ENCODE measurements at regions not wholly inside any gene's neighbourhood (a gene's known extent, or its start where the extent isn't known, plus 50 kb on each side); places are given as distances from the start of the nearest gene placed in this dataset.

DNA sequence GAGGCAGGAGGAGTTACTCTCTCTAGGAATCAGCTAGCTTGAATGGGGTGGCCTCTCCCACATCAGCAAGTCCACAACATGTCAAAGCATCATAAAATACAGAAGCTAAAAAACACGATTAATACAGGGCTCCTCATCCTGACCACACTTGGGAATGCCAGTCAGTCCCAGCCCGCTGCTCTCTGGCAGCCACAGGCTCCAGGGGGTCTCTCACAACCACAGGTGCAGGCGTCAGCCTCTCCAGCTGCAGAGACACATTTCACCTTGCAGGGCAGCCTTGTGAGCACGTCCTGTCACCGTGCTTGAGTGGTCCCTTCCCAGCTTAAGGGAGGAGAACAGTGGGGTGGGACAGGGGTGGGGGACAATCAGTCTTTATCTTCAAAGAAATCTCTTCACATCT, 137.4 kb upstream of the SH3BP4 start (continued):
- TF ChIP-seq, protein P1, sequence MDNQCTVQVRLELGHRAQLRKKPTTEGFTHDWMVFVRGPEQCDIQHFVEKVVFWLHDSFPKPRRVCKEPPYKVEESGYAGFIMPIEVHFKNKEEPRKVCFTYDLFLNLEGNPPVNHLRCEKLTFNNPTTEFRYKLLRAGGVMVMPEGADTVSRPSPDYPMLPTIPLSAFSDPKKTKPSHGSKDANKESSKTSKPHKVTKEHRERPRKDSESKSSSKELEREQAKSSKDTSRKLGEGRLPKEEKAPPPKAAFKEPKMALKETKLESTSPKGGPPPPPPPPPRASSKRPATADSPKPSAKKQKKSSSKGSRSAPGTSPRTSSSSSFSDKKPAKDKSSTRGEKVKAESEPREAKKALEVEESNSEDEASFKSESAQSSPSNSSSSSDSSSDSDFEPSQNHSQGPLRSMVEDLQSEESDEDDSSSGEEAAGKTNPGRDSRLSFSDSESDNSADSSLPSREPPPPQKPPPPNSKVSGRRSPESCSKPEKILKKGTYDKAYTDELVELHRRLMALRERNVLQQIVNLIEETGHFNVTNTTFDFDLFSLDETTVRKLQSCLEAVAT (IDR thresholded peaks at IDR 0.05), result no peak
- TF ChIP-seq SRF (IDR thresholded peaks at IDR 0.05; ENCODE audit: low read depth in 2 of 2, low read length in 2 of 2) (no peak), HDGF (IDR thresholded peaks at IDR 0.05) (no peak)

- Histone ChIP-seq H3K4me3 (no peak overlapping the region), H3K36me3 (ENCODE audit: control insufficient read depth in 2 of 2, insufficient read depth in 2 of 2, low read length in 1 of 2) (no peaks in the 10 kb centered on the region), H3K4me1 (ENCODE audit: control insufficient read depth, insufficient read depth, low read length) (no peaks in the 10 kb centered on the region), H3K79me2 (ENCODE audit: control insufficient read depth, insufficient read depth, low read length) (no peaks in the 10 kb centered on the region), H3K9ac (ENCODE audit: control insufficient read depth, insufficient read depth, low read length) (no peak overlapping the region), H3K4me2 (ENCODE audit: control insufficient read depth, insufficient read depth) (no peak overlapping the region), H3K27me3 (replicated peaks in 1 of 2; ENCODE audit: control insufficient read depth in 2 of 2, insufficient read depth in 2 of 2, low read length in 1 of 2) (no peaks in the 10 kb centered on the region), H3K9me3 (replicated peaks; ENCODE audit: control insufficient read depth, insufficient read depth, low read length) (no peaks in the 10 kb centered on the region), H3K27ac (ENCODE audit: control insufficient read depth, insufficient read depth) (no peak overlapping the region), H2AFZ (ENCODE audit: control insufficient read depth, low read depth, low read length) (no peak overlapping the region), H4K20me1 (ENCODE audit: control insufficient read depth, insufficient read depth) (no peaks in the 10 kb centered on the region)
- intact Hi-C loops (cut with micrococcal nuclease; ENCODE audit: unreplicated experiment) (no loop called here), in situ Hi-C loops (cut with MboI) (no loop called here)
- SMC1A ChIA-PET (ENCODE audit: uncharacterized antibody, unreplicated experiment), result no interaction called here
- CTCF ChIA-PET, result no interaction called here
- RAD21 ChIA-PET (ENCODE audit: unreplicated experiment), result no interaction called here
- BruUV-seq (replicated peaks), result no TSS peak
- POLR2A ChIA-PET, result no interaction called here
- no peak for DNase-seq (ENCODE audit: low read depth, low spot score)
- ATAC-seq, result no peak
- 2% methylated on average over 2 of the region's 2 CpGs for WGBS (ENCODE audit: insufficient coverage, insufficient replicate concordance, low lambda C conversion rate, missing lambda C conversion rate)
- no peak for FAIRE-seq
- TF ChIP-seq SREBF1 (IDR thresholded peaks at IDR 0.05; ENCODE audit: low read length) (no peak), ESRRA (IDR thresholded peaks at IDR 0.05; ENCODE audit: low read length) (no peak), ZZZ3 (IDR thresholded peaks at IDR 0.05; ENCODE audit: control insufficient read depth, insufficient read length, low read depth) (no peak), FOS (IDR thresholded peaks at IDR 0.05; ENCODE audit: borderline replicate concordance, extremely low read depth, insufficient read length) (no peak), SRF (IDR thresholded peaks at IDR 0.05; ENCODE audit: low read depth in 2 of 2, low read length in 2 of 2) (no peak), SREBF2 (IDR thresholded peaks at IDR 0.05; ENCODE audit: low read length) (no peak), TARDBP (IDR thresholded peaks at IDR 0.05; ENCODE audit: borderline replicate concordance) (no peak), ZNF622 (IDR thresholded peaks at IDR 0.05) (no peak), STAT1 (conservative IDR thresholded peaks at IDR 0.05) (no peak), CREM (IDR thresholded peaks at IDR 0.05; ENCODE audit: low read depth) (no peak), MTA3 (IDR thresholded peaks at IDR 0.05; ENCODE audit: borderline replicate concordance, low read length) (no peak), PML (IDR thresholded peaks at IDR 0.05; ENCODE audit: low read length) (no peak)
- TF ChIP-seq, protein P2, sequence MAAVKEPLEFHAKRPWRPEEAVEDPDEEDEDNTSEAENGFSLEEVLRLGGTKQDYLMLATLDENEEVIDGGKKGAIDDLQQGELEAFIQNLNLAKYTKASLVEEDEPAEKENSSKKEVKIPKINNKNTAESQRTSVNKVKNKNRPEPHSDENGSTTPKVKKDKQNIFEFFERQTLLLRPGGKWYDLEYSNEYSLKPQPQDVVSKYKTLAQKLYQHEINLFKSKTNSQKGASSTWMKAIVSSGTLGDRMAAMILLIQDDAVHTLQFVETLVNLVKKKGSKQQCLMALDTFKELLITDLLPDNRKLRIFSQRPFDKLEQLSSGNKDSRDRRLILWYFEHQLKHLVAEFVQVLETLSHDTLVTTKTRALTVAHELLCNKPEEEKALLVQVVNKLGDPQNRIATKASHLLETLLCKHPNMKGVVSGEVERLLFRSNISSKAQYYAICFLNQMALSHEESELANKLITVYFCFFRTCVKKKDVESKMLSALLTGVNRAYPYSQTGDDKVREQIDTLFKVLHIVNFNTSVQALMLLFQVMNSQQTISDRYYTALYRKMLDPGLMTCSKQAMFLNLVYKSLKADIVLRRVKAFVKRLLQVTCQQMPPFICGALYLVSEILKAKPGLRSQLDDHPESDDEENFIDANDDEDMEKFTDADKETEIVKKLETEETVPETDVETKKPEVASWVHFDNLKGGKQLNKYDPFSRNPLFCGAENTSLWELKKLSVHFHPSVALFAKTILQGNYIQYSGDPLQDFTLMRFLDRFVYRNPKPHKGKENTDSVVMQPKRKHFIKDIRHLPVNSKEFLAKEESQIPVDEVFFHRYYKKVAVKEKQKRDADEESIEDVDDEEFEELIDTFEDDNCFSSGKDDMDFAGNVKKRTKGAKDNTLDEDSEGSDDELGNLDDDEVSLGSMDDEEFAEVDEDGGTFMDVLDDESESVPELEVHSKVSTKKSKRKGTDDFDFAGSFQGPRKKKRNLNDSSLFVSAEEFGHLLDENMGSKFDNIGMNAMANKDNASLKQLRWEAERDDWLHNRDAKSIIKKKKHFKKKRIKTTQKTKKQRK (IDR thresholded peaks at IDR 0.05; ENCODE audit: low read depth, low read length), result no peak
- TF ChIP-seq, protein P3, sequence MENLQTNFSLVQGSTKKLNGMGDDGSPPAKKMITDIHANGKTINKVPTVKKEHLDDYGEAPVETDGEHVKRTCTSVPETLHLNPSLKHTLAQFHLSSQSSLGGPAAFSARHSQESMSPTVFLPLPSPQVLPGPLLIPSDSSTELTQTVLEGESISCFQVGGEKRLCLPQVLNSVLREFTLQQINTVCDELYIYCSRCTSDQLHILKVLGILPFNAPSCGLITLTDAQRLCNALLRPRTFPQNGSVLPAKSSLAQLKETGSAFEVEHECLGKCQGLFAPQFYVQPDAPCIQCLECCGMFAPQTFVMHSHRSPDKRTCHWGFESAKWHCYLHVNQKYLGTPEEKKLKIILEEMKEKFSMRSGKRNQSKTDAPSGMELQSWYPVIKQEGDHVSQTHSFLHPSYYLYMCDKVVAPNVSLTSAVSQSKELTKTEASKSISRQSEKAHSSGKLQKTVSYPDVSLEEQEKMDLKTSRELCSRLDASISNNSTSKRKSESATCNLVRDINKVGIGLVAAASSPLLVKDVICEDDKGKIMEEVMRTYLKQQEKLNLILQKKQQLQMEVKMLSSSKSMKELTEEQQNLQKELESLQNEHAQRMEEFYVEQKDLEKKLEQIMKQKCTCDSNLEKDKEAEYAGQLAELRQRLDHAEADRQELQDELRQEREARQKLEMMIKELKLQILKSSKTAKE (IDR thresholded peaks at IDR 0.05; ENCODE audit: low read depth, poor library complexity, severe bottlenecking), result no peak
Measured at GRCh38 chr2:234812851-234813250, 139.0 kb upstream of the SH3BP4 start.
